Peyer's patch (tissue), 4 donors: ENCODE measurements at regions not wholly inside any gene's neighbourhood (a gene's known extent, or its start where the extent isn't known, plus 50 kb on each side); places are given as distances from the start of the nearest gene placed in this dataset.

Experiments
- DNase-seq, 3 donors: peaks; one replicate each; pipeline ENCODE4 v3.0.0-alpha.2; 2017 to 2019
- H3K27ac ChIP-seq, 4 donors: fragments of 200-600 bp; sonication (generic); one replicate each; pipeline ENCODE4 v1.5.1; 2016 to 2019
- H3K27me3 ChIP-seq, 2 donors: fragments of 200-600 bp; sonication (generic); one replicate each; pipeline ENCODE4 v1.5.1; 2019
- H3K36me3 ChIP-seq, 3 donors: fragments of 200-600 bp; sonication (generic); one replicate each; pipeline ENCODE4 v1.5.1; 2016 to 2019
- H3K4me1 ChIP-seq, 4 donors: fragments of 200-600 bp; sonication (generic); one replicate each; pipeline ENCODE4 v1.5.1; 2016 to 2019
- H3K4me3 ChIP-seq, 4 donors: fragments of 200-600 bp; sonication (generic); 1 replicate in 3 of 4; 2 replicates in 1 of 4; pipeline ENCODE4 v1.5.1; 2016 to 2019; ENCODE audit warnings: mild to moderate bottlenecking in 1 of 4
- H3K9me3 ChIP-seq, 4 donors: fragments of 200-600 bp; sonication (generic); one replicate each; pipeline ENCODE4 v1.5.1; 2016 to 2019; ENCODE audit warnings: mild to moderate bottlenecking in 1 of 4
- CTCF ChIP-seq, 6 experiments: fragments of 450-650 bp in 4 of 6; fragments of 200-600 bp in 2 of 6; sonication (generic) in 1 of 6; IDR thresholded peaks; one replicate each; pipeline ENCODE4 v1.5.1; 2017 to 2019; ENCODE audit warnings: antibody characterized with exemption in 6 of 6, mild to moderate bottlenecking in 3 of 6, moderate library complexity in 1 of 6
- POLR2A ChIP-seq, 2 donors: fragments of 450-650 bp; IDR thresholded peaks; one replicate each; pipeline ENCODE4 v1.5.1; 2017; ENCODE audit warnings: antibody characterized with exemption in 2 of 2, mild to moderate bottlenecking in 2 of 2, moderate library complexity in 2 of 2

DNA sequence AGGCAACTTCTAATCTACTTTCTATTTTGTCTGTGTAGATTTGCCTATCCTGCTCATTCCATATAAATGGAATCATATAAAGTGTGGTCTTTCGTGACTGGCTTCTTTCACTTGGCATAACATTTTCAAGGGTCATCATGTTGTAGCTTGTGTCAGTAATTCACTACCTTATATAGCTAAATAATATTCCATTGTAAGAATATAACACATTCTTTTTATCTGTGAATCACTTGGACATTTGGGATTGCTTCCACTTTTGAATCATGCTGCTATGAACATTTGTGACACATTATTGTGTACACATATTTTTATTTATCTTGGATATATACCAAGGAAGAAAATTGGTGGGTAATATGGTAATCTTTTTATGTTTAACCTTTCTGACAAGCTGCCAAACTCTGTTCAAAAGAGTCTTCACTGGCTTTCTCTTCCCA is 89.0 kb upstream of the CSNK1A1L start:
- H3K27ac ChIP-seq: no peak overlapping the region
- peaks cover 0 to 4% (median 0%) of the 10 kb centered on the region in 4 donors for H3K9me3 ChIP-seq
- H3K4me3 ChIP-seq: no peak overlapping the region
- no peaks in the 10 kb centered on the region for H3K36me3 ChIP-seq
- DNase-seq: no peak
- H3K4me1 ChIP-seq: no peaks in the 10 kb centered on the region
- TF ChIP-seq POLR2A (IDR thresholded peaks at IDR 0.05): no peak
- TF ChIP-seq CTCF (IDR thresholded peaks at IDR 0.05): no peak
- no peaks in the 10 kb centered on the region for H3K27me3 ChIP-seq

- no peaks in the 10 kb centered on the region for H3K36me3 ChIP-seq
- H3K27ac ChIP-seq: no peak overlapping the region
- H3K27me3 ChIP-seq: no peaks in the 10 kb centered on the region
- TF ChIP-seq POLR2A (IDR thresholded peaks at IDR 0.05): no peak
- no peak for TF ChIP-seq CTCF (IDR thresholded peaks at IDR 0.05)
- no peaks in the 10 kb centered on the region for H3K4me1 ChIP-seq
- peaks cover 0 to 4% (median 0%) of the 10 kb centered on the region in 4 donors for H3K9me3 ChIP-seq
- H3K4me3 ChIP-seq: no peak overlapping the region
- DNase-seq: no peak
These were observed 87.5 kb upstream of the CSNK1A1L start for GRCh38 chr13:37192956-37193355.

DNA sequence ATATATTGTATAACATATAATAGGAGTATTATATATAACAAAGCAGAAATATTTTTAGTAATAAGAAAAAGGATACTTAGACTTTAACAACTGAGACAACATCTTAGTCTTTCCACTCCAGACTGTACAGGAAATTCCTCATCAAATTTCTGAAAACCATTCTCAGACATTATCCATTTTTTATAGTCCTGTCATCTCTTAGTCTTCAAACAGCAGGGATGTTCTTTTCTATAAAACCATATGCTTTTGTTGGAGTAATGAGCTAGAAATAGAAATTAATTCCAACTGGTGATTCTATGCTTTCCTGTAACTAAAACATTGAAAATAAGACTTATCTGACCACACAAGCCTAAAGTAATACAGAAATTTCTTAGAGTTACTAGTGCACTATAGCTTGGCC is 82.2 kb upstream of the CSNK1A1L start:
- no peak for TF ChIP-seq POLR2A (IDR thresholded peaks at IDR 0.05)
- no peak for TF ChIP-seq CTCF (IDR thresholded peaks at IDR 0.05)
- Histone ChIP-seq H3K27ac (no peak overlapping the region), H3K4me3 (no peak overlapping the region), H3K36me3 (no peaks in the 10 kb centered on the region), H3K27me3 (no peaks in the 10 kb centered on the region), H3K4me1 (no peaks in the 10 kb centered on the region), H3K9me3 (no peaks in the 10 kb centered on the region)
- DNase-seq: no peak

DNA sequence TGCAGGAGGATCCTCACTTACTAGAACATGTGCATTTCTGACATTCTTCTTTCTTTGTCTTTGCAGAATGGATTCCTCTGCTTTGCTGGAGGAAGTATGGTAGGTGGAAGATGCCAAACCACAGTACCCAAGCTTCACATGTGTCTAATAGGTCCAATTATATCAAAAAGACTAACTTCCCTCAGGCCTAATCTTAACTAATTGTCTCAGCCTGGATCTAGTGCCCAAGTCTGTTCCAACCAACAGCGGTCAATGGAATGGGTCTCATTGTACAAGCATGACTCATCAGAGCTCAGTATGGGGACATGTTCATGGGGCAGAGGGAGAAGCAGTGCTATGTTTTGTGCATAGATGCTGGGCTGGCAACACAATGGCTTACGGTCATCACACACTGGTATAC is 81.6 kb upstream of the CSNK1A1L start:
- H3K36me3 ChIP-seq: no peaks in the 10 kb centered on the region
- H3K27me3 ChIP-seq: no peaks in the 10 kb centered on the region
- no peak for TF ChIP-seq POLR2A (IDR thresholded peaks at IDR 0.05)
- no peak for TF ChIP-seq CTCF (IDR thresholded peaks at IDR 0.05)
- H3K4me3 ChIP-seq: no peak overlapping the region
- H3K27ac ChIP-seq: no peak overlapping the region
- H3K9me3 ChIP-seq: no peaks in the 10 kb centered on the region
- DNase-seq: no peak
- no peaks in the 10 kb centered on the region for H3K4me1 ChIP-seq

GRCh38 chr13:37181620-37182019 is 76.2 kb upstream of the CSNK1A1L start:
- Histone ChIP-seq H3K27ac (no peak overlapping the region), H3K27me3 (no peaks in the 10 kb centered on the region), H3K4me1 (no peaks in the 10 kb centered on the region), H3K9me3 (peaks cover 0 to 3% (median 0%) of the 10 kb centered on the region in 4 donors), H3K4me3 (no peak overlapping the region), H3K36me3 (no peaks in the 10 kb centered on the region)
- no peak for DNase-seq
- no peak for TF ChIP-seq POLR2A (IDR thresholded peaks at IDR 0.05)
- no peak for TF ChIP-seq CTCF (IDR thresholded peaks at IDR 0.05)

DNA sequence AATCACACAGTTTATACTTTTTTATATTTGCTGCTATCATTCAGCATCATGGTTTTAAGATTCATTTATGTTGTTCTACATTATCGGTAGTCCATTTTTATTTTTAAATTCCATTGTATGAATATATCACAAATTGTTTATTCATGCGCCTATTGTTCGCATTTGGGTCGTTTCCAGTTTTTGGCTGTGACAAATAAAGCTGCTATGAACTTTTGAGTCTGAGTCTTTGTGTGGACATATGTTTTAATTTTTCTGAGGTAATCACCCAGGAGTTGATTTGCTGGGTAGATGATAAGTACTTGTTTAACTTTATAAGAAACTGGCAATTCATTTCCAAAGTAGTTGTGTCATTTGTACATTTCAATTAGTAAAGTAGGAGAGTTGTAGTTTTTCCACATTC is 74.2 kb upstream of the CSNK1A1L start:
- no peak for DNase-seq
- Histone ChIP-seq H3K27me3 (no peaks in the 10 kb centered on the region), H3K36me3 (no peaks in the 10 kb centered on the region), H3K4me1 (no peaks in the 10 kb centered on the region), H3K27ac (no peak overlapping the region), H3K4me3 (no peak overlapping the region), H3K9me3 (peaks cover 0 to 3% (median 0%) of the 10 kb centered on the region in 4 donors)
- TF ChIP-seq CTCF (IDR thresholded peaks at IDR 0.05) (no peak), POLR2A (IDR thresholded peaks at IDR 0.05) (no peak)
